Epithelial cell of proximal tubule (primary cell): ENCODE measurements at regions not wholly inside any gene's neighbourhood (a gene's known extent, or its start where the extent isn't known, plus 50 kb on each side); places are given as distances from the start of the nearest gene placed in this dataset.
"Not testable (repeated sequence)": the region's sequence is repeated elsewhere in the genome, so short reads cannot be mapped to it uniquely, and the experiment has no call there.

Experiments used
- DNase-seq: peaks from one replicate; pipeline ENCODE4 v3.0.0-alpha.2; 2011; ENCODE audit warnings: low read depth
- H3K4me3 ChIP-seq: 2 replicates; pipeline ENCODE4 v1.5.1; 2011; ENCODE audit warnings: low read depth, mild to moderate bottlenecking, low read length
- CTCF ChIP-seq: conservative IDR thresholded peaks from 2 replicates; pipeline ENCODE4 v1.5.1; 2012; ENCODE audit warnings: low read depth, mild to moderate bottlenecking, low read length

- TF ChIP-seq CTCF: no peak
- no peak for DNase-seq
- no peak overlapping the region for H3K4me3 ChIP-seq
Measured at GRCh38 chr12:131640525-131640924, 70.4 kb upstream of the SFSWAP start.

GRCh38 chr12:131641315-131641714 lies 69.6 kb upstream of the SFSWAP start:
- no peak for TF ChIP-seq CTCF
- no peak for DNase-seq
- no peak overlapping the region for H3K4me3 ChIP-seq

GRCh38 chr12:131642101-131642540 lies 68.8 kb upstream of the SFSWAP start:
- DNase-seq: no peak
- H3K4me3 ChIP-seq: no peak overlapping the region
- no peak for TF ChIP-seq CTCF

- TF ChIP-seq CTCF: no peak
- DNase-seq: no peak
Measured at GRCh38 chr12:131642771-131643170, 68.1 kb upstream of the SFSWAP start.

GRCh38 chr12:131643631-131644452 lies 67.0 kb upstream of the SFSWAP start:
- DNase-seq: no peak
- TF ChIP-seq CTCF: no peak
- no peak overlapping the region for H3K4me3 ChIP-seq

More at GRCh38 chr12:131642771-131643170, 68.1 kb upstream of the SFSWAP start:
- H3K4me3 ChIP-seq: no peak overlapping the region

- TF ChIP-seq CTCF: no peak
- H3K4me3 ChIP-seq: no peak overlapping the region
- no peak for DNase-seq
Measured at GRCh38 chr12:131644481-131644880, 66.4 kb upstream of the SFSWAP start.

- H3K4me3 ChIP-seq, DNase-seq: not testable (repeated sequence)
Measured at GRCh38 chr12:131644917-131645316, 66.0 kb upstream of the SFSWAP start.

- DNase-seq, H3K4me3 ChIP-seq: not testable (repeated sequence)
Measured at GRCh38 chr12:131645557-131645956, 65.3 kb upstream of the SFSWAP start.

GRCh38 chr12:131646444-131646843 lies 64.4 kb upstream of the SFSWAP start:
- DNase-seq, H3K4me3 ChIP-seq: not testable (repeated sequence)
